H4 (cell line): ENCODE measurements at regions not wholly inside any gene's neighbourhood (a gene's known extent, or its start where the extent isn't known, plus 50 kb on each side); places are given as distances from the start of the nearest gene placed in this dataset.

ENCODE experiments used
- DNase-seq: peaks from one replicate; pipeline ENCODE4 v3.0.0-alpha.2; 2015; ENCODE audit warnings: low spot score

DNA sequence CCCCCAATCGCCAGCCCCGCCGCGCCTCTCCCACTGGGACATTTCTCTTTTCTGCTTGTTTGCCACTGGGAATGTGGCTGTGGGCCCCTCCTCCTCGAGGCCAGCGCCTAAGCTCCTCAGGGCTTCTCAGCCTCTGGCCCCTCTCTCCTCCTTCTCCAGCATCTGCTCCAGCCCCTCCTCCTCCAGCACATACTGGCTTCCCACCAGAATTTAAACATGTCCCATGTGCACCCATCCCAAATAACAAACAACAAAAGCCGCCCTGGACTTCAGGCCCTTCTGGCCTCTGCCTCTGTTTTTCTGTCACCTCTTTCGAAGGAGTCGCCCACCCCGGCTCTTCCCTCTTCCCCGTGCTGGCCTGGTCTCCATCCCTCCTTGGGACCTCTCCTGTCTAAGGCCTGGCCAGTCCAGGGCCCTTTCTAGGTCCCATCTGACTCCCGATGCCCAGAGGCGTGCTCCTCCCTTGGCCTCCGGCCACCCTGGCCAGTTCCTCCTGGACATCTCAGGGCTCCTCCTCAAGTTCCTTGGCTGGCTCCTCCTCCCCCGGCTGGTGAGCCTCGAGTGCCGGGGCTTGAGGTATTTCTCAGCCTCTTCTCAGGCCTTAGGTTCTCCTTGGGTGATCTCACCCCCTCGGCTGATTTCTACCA is 94.6 kb upstream of the SLC6A6 start:
- no peak for DNase-seq

DNA sequence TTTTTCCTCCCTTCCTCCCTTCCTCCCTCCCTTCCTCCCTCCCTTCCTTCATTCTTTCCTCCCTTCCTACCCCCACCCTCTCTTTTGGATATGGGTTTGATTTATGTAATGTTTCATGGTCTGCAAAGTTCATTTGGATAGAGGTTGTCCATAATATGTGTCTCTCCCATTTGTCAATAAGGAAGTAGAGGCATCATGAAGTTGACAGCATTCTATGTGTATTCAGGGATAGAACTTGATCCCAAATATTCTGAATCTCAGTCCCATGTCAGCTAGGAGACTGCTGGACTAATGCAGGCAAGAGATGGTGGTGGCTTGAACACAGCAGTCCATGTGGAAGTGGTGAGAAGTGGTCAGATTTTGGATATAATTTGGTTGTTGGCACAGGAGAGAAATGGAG is 90.7 kb upstream of the SLC6A6 start:
- no peak for DNase-seq

DNA sequence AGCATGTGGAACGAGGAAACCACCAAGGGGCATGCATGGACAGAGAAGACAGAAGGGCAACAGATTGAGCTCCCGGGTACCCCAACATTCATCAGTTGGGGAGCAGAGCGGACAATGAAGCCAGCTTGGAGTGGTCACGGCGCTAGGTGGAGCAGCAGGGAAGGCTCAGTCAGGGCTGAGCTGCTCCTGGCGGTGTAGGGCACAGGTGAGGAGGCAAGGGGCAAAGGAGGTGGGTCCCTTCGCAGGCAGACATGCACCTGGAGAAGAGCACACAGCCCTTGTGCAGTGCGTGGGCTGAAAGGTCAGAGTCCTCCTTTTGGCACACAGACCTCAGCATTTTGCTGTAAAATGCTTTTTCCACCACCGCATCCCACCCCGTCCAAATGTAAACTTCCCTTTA is 90.0 kb upstream of the SLC6A6 start:
- no peak for DNase-seq

DNA sequence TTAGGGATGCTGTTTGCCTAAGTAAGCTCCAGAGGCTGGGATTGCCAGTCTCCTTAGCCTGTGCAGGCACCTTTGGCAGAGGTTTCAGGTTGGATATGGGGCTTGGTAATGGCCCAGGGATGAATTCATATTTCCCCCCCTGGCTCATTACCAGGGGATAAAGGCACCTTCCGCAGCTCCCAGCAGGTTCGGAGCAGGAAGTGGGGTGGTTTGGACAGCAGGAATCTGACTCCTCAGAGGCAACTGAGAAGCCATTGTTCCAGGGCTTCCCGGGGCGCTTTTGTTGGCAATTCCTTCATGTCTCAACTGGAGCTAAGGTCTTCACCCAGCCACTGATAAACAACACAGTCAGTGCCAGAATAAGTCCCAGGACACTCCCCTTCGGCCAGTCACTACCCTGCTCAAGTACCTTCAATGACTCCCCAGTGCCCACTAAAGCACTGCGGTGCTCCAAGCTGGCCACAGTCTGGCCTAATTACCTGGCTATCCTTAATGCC is 85.3 kb upstream of the SLC6A6 start:
- no peak for DNase-seq

DNA sequence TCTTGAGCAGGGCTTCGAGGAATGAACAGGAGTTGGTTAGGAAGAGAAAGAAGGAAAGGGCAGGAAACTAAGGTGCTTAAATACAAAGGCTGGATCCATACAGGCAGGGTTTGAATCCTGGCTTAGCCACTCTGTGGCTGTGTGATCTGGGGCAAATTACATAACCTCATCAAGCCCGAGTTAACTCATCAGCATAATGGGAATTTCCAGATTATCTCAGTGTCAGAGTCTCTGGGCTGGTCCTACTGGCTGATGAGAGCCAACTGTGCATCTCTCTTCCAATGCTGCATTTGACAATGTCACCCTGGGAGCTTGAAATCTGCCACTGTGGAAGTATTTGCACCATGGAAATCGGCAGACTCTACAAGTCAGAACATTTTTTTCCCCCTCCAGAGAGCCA is 83.8 kb upstream of the SLC6A6 start:
- no peak for DNase-seq

DNA sequence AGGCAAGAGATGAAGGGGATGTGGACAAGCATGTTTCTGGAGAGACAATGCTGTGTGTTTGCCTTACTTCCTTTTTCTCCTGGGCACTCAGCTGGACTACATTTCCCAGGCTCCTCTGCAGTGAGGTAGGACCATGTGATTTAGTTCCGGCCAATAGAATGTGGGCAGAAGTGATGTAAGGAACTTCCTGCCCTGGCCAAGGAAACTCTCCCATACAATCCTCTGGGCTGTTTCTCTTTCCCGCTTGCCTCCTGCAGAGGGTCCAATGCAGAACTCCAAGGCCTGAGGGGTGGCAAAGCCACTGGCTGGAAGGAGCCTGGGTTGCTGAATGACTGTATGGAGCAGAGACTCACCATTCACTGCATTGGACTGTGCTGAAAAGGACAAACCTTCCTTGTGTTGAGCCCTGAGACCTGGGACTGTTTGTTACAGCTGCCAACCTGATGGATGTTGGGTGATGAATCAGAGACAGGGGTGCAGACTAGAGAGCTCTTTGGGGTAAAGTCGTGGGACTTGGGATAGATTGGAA is 82.7 kb upstream of the SLC6A6 start:
- DNase-seq = peak; percentile 88

DNA sequence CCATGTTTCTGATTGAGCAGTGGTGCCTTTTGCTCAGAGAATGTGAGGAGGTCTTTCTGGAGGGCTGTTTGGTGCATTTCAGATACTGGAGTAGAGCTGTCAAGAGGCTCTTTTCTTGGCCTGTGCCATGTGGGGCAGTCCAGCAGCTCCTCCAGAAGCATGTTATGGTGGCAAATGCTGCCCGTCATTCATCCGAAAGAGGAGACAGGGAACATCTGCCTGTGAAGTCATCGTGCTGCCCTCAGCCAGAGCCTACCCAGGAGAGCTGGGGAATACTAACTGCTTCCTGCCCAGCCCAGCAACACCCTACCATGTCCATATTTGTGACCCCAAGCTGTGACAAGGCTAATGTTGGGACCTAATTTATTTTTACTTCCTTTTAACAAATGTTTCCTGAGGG is 82.2 kb upstream of the SLC6A6 start:
- no peak for DNase-seq

DNA sequence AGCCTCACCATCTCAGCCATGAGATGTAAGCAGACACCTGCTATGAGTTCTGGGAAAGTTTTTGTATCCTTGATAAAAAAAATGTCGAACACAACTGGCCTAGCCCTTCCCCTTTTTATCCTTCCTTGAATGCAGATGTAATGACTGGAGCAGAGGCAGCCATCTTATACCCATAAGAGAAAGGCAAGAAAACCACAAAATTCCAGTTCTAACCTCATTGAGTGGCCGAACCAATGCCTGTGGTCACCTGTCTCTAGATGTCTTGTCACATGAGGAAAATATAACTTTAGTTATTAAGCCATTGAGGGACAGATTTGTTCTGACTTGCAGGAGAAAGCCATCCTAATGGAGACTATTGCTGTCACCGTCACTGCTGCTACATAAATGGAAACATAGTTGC is 80.4 kb upstream of the SLC6A6 start:
- no peak for DNase-seq

DNA sequence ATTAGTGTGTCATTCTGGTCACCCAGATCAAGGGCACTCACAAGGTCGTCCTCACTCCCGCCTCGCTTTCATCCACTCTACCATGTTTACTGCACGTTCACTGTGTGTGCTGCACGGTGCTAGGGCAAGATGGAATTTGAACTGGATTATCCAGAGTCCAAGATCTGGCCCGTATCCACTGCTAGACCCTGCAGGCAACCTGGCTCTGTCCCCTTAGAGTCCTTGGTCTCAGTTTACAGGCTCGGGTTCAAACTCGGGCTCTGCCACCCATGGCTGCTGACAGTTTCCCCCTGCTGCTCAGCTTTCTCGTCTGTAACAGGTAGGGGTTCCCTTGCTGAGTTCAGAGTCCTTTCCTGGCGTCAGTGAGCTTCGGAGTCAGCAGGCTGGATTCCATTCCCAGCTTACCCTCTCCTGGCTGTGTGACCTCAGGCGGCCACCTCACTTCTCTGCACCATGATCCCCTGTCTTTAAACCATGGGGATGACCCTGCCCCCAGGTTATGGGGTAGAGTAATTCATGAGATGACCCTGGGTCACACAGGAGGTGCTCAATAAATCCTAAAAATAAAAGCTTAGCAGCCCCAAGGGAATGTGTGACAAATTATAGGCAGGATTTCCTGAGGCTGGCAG is 79.6 kb upstream of the SLC6A6 start:
- no peak for DNase-seq

DNA sequence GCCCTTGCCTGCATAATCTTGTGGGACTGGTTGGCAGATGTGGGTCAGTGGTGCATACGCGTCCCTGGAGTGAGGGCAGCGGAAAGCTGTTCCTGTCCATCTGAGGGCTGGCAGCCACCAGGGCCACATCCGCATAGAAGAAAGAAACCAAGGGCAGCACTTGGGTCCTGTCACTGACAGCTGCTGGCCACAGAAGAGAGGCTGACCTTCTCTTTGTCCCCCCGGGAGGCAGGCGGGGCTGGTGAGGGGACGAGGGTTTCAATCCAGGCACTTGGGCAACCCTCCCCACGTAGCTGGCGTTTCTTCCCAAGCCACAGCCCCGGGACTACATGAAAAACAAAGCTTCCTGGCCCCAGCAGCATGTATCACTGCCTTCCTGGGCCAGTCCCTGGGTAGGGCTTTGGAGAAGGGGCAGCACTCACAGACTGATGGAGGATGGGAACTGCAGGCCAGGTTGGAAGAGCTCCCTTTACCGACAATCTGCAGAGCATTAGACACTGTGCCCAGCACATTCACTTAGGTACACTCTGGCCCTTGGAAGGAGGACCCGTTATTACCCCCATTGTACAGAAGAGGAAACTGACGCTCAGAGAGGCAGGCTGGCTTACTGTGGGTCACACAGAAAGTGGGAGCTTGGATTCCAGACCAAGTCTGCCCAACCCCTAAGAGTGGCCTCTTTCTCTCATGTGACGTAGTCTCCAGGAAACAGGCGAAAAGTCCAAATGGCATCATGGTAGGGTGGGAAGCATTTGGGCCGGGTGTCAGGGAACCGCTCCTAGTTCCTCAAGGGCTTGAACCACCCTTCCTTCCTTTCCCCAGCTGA is 78.8 kb upstream of the SLC6A6 start:
- DNase-seq = no peak

DNA sequence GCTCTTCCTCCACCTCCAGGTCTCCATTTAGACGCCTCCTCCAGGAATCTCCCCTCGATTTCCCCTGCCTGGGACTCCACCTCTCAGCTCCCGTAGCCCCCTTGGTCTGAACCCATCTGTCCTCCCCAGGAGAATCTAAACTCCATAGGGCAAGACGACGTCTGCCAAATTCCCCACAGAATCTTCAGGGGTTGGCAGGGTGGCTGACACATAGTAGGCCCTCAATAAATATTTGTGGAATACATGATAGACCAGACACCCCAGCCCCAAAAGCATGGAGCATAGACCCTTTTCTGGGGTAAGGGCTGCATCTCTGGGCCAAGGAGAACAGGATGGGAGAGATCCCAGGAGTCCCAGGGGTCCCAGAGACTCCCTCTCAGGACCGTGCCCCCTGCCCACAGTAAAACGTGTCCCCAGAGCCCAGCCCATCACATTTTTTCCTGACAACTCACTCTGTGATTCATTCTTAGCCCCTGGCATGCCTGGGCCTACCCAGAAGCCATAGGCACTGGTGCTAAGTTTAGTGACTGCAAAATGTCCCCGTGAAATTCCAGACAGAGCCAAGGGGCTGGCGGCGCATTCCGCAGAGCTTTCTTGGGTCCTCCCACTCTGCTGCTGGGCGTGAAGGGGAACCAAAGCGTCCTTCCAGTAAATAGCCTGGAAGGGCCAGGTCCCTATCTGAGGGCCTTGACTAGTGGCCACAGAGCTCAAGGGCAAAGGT is 78.0 kb upstream of the SLC6A6 start:
- no peak for DNase-seq

DNA sequence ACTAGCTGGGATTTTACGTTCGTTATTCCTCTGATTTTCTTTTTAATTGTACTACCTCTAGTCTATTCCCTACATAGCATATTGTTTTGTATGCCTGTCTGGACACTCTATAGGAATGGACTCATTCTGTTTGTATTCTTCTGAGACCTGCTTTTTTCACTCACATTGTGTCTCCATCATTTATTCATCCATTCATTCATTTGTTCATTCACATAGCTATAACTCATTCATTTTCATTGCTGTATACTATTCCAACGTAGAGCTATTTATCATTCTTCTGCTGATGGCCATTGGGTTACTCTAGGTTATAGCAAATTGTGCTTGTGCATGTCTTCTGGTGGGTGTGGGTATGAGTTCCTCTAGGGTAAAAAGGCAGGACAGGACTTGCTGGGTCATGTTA is 74.0 kb upstream of the SLC6A6 start:
- DNase-seq = no peak

DNA sequence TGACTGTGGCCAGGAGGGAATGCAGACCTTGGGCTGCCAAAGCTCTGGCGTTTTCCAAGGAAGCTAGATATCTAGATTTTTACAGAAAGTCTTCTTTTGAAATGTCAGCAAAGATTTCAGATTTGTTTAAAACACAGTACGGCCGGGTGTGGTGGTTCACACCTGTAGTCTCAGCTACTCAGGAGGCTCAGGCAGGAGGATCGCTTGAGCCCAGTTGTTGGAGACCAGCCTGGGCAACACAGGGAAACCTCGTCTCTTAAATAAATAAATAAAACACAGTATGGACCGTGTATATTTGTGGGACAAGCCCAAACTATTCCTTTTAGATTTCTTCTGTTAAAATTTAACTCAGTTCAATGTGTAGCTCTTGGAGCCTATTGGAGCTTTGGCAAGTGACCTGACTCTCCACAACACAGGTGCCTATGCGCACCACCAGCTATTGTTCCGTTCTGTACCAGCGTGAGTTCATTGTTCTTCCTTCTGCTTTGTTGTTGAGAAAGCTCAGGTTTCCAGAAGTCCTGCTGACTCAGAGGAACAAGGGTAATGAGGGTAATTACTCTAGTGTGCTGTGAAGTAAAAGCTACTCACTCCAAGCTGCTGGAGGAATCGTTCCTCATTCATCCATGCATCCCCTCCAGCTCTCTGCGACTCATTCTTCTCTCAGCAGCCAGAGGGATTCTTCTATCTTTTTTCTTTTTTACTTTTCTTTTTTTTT is 73.1 kb upstream of the SLC6A6 start:
- peak; percentile 49 for DNase-seq

DNA sequence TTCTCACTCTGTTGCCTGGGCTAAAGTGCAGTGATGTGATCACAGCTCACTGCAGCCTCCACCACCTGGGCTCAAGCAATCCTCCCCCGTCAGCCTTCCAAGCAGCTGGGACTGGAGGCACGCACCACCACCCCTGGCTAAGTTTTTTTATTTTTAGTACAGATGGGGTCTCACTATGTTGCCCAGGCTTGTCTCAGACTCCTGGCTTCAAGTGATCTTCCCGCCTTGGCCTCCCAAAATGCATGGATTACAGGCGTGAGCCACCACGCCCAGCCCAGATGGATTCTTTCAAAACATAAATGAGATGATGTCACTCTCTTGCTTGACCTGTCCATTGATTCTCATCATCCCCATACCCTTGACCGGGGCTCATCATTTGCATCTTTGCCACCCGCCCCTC is 72.6 kb upstream of the SLC6A6 start:
- no peak for DNase-seq

DNA sequence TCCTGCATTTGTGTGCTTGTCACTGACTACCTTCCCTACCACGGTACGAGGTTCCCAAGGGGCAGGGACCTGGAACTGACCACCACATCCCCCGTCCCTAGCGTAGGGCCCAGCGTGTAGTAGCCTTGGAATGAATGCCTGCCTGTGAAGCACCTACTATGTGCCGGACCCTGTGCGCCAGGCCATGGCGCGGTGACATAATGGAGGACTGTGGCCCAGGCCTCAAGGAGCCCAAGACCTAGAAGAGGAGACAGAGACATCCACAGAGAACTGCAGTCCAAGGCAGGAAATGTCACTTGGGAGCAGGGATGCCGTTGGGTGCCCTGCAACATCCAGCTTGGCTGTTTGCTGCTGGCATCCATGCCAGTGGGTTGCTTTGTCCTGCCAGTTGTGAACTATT is 71.9 kb upstream of the SLC6A6 start:
- DNase-seq = no peak

DNA sequence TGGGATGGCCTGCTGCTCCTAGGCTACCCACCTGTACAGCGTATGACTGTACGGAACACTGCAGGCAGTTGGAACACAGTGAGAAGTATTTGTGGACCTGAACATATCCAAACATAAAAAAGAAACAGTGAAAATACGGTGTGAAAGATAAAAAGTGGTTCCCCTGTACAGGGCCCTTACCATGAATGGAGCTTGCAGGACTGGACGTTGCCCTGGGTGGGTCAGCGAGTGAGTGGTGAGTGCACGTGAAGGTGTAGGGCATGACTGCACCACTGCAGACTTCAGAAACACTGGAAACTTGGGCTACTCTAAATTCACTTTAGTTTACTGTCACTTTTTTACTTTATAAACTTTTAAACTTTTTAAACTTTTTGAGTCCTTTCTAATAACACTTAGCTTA is 71.2 kb upstream of the SLC6A6 start:
- DNase-seq = no peak

DNA sequence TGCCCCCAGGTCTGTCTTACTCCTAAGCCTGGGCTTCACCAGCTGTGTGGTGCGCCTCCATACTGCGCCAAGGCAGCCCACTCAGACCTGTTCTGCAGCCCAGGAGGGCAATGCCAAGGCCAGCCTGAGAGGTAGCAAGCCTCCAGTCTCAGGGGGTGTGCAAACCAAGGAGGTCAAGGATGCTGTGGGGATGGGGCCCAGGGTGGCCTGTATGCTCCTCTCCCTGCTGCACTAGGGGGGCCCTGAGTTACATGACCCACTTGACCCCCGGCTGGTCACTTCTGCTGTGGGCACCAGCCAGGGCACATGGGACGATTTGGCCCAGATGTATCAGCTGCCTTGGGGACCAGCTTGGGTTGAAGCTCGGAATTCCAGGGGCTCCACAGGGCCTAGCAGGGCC is 70.0 kb upstream of the SLC6A6 start:
- no peak for DNase-seq

DNA sequence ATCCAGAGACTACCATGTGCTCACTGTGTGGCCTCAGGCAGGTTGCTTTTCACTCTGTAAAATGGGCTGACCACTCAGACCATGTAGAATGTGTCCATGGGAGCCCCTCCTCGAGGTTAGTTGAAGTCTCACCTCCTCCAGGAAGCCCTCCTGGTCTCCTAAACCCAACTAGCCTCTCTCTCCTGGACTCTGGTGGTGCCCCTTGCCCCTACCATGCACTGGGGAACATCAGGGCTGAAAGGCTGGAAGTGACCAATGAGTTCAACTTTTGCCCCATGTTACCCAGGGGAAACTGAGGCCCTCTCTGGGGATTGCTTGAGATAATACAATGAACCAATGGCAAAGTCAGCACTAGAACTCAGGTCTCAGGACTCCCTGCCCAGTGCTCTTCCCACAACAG is 69.2 kb upstream of the SLC6A6 start:
- no peak for DNase-seq

DNA sequence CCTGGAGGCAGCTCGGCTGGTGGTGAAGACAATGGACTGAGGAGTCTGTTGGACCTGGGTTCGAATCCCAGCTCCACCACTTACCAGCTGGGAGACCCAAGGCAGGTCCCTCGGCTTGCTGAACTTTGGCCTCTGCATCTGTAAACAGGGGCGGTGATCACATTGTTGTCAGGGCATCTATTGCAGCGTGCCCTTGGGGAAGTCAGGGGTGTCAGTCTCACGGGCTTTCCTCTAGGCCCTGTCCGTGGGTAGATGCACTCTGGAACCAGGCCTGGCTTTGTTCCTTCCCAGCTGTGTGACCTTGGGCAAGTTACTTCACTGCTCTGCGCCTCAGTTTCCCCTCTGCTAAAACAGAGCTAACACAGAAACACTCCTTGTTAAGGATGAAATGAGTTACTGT is 68.8 kb upstream of the SLC6A6 start:
- DNase-seq = no peak

DNA sequence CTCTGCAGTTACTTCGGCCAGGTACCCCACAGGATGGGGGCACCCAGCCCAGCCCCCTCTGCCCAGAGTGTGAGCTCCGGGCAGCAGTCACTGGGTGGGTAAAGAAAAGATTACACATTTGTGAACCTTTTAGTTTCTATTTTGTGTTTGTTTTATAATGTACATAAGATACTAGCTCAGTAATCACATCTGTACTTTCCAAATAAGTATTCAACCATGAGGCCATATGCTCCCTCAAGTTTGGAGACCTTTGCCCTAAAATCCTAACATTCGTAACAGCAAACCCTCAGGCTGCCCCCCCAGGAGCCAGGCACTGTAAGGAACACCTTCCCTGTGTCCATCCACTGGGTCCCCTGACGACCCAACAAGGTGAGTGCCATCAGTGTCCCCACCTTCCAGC is 68.3 kb upstream of the SLC6A6 start:
- no peak for DNase-seq

DNA sequence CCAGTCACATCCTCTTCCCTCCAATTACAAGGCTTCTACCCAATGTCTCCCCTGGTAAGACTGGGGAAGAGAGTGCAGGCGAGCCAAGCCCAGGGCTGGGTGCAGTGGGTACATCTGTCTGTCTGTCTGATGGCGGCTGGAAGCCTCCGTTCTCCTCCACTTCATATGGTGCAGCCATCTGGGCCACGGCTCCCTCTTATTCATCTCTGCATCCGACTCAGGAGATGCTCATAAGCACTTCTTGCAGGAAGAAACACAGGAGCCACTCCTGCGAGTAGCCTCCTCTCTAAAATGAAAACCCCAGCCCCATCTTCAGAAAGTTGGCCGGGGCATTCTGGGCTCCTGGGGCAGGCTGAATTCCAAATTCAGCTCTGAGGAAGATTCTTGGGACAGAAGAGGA is 67.5 kb upstream of the SLC6A6 start:
- no peak for DNase-seq
